ENCODE measurements at regions not wholly inside any gene's neighbourhood (a gene's known extent, or its start where the extent isn't known, plus 50 kb on each side); places are given as distances from the start of the nearest gene placed in this dataset.

GRCh38 chr13:64639206-64639605 is 2590.9 kb downstream of the PCDH9 start:
- no peak for TF ChIP-seq CTCF (IDR thresholded peaks at IDR 0.05 in 4 of 5, conservative IDR thresholded peaks at IDR 0.05 in 1 of 5)
- no peak for TF ChIP-seq POLR2A (IDR thresholded peaks at IDR 0.05)

Measured in gastrocnemius medialis (tissue), 4 donors.